Lower leg skin (tissue), 4 donors: ENCODE measurements at regions not wholly inside any gene's neighbourhood (a gene's known extent, or its start where the extent isn't known, plus 50 kb on each side); places are given as distances from the start of the nearest gene placed in this dataset.

ENCODE experiments used
- DNase-seq, 2 donors: peaks; one replicate each; pipeline ENCODE4 v3.0.0-alpha.2; 2019; ENCODE audit warnings: low spot score in 2 of 2
- H3K4me3 ChIP-seq: fragments of 200-600 bp; sonication (generic); 2 replicates; pipeline ENCODE4 v1.5.1; 2017; ENCODE audit warnings: mild to moderate bottlenecking, low read depth; ENCODE audit not compliant: poor library complexity, severe bottlenecking
- POLR2A ChIP-seq, 2 donors: fragments of 450-650 bp; IDR thresholded peaks; one replicate each; pipeline ENCODE4 v1.6.1; 2016 to 2017; ENCODE audit warnings: antibody characterized with exemption in 2 of 2, mild to moderate bottlenecking in 1 of 2, moderate library complexity in 1 of 2
- WGBS, 2 donors: methylation state at CpG; one replicate each; pipeline ENCODE4 v1.1.5; 2018; 5-methylcytosine and 5-hydroxymethylcytosine counted together
- intact Hi-C: fragments of 100-400 bp; cut with DNase I; formaldehyde crosslinking; loops from one replicate; pipeline ENCODE4 v1.15.0; 2023; ENCODE audit warnings: low total_unique reads
- TF ChIP-seq, protein P1 (sequence below), 3 donors: fragments of 450-650 bp; IDR thresholded peaks; one replicate each; pipeline ENCODE4 v1.5.1; 2016; ENCODE audit warnings: antibody characterized with exemption in 3 of 3, mild to moderate bottlenecking in 3 of 3, moderate library complexity in 2 of 3

DNA sequence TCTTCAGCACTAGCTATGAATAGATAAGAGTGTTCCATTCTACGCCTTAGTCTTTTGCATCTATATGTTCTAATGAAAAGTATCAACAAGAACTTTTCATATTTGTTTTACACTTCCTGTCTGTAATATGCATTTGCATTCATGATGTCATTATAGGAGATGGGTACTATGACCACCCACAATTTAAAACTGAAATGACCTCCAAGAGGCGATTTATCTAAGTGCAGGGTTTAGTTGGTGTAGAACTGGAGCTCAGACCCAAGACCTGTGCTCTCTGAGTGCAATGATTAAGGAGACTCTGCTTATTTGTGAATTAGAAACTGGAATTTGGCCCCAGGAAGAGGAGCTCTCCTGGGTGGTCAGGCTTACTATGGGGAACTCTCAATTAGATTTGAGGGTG, 289.1 kb downstream of the ETS1 start:
- no peak for DNase-seq
- intact Hi-C loops = no loop called here
- no peak overlapping the region for H3K4me3 ChIP-seq
- TF ChIP-seq, protein P1, sequence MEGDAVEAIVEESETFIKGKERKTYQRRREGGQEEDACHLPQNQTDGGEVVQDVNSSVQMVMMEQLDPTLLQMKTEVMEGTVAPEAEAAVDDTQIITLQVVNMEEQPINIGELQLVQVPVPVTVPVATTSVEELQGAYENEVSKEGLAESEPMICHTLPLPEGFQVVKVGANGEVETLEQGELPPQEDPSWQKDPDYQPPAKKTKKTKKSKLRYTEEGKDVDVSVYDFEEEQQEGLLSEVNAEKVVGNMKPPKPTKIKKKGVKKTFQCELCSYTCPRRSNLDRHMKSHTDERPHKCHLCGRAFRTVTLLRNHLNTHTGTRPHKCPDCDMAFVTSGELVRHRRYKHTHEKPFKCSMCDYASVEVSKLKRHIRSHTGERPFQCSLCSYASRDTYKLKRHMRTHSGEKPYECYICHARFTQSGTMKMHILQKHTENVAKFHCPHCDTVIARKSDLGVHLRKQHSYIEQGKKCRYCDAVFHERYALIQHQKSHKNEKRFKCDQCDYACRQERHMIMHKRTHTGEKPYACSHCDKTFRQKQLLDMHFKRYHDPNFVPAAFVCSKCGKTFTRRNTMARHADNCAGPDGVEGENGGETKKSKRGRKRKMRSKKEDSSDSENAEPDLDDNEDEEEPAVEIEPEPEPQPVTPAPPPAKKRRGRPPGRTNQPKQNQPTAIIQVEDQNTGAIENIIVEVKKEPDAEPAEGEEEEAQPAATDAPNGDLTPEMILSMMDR (IDR thresholded peaks at IDR 0.05) = no peak
- TF ChIP-seq POLR2A (IDR thresholded peaks at IDR 0.05) = no peak
- WGBS, 2 donors = 85 to 92% methylated on average over 2 of the region's 2 CpGs

DNA sequence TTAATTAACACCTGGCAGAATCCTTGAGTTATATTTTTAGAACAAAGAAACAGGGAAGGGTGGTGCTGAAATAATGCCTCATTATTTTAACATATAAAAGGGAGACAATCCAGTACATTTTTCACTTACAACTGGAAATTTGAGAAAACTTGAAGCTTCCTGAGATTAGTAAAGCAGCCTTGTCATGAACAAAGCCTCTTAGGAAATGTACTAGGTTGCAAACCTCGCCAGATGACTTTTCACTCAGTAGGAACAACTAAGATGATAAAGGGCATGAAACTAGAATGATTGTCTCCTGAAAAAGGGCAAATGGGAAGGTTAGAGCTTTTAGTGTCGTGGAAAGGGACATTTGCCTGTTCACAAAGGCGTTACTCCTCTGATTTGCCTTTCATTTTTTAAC, 289.6 kb downstream of the ETS1 start:
- intact Hi-C loops = no loop called here
- WGBS, 2 donors = 80 to 85% methylated on average over 3 of the region's 3 CpGs

DNA sequence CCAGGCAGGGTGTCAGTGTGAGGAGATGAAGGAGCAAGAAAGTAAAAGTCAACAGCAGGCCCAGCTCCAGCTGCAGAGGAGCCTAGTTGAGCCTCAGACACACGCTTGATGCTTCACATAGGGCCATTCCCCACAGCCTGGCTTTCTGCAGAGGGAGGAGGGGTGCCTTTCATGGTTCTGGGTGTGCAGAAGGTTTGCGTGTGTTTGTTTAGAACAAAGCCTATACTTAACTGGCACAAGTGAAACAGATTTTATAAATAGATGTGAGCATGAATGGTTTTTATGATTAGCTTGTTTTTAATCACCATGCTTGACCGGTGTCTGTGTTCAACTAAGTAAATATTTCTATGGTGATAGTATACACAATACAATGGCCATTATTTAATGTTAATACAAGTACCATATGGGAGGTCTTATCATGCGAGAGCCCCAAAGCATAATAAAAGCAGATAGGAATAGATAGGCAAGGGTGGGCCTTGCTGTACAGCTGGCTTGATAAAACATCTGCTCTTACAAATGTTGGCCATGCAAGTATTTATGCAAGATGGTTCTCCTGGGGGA, 290.2 kb downstream of the ETS1 start:
- DNase-seq = no peak
- TF ChIP-seq POLR2A (IDR thresholded peaks at IDR 0.05) = no peak
- TF ChIP-seq, protein P1 (IDR thresholded peaks at IDR 0.05) = no peak
- no peak overlapping the region for H3K4me3 ChIP-seq
- intact Hi-C loops = no loop called here
- WGBS, 2 donors = 69 to 78% methylated on average over 4 of the region's 4 CpGs

More for the DNA sequence above, 289.6 kb downstream of the ETS1 start:
- DNase-seq = no peak
- H3K4me3 ChIP-seq = no peak overlapping the region
- TF ChIP-seq, protein P1 (IDR thresholded peaks at IDR 0.05) = no peak
- no peak for TF ChIP-seq POLR2A (IDR thresholded peaks at IDR 0.05)

DNA sequence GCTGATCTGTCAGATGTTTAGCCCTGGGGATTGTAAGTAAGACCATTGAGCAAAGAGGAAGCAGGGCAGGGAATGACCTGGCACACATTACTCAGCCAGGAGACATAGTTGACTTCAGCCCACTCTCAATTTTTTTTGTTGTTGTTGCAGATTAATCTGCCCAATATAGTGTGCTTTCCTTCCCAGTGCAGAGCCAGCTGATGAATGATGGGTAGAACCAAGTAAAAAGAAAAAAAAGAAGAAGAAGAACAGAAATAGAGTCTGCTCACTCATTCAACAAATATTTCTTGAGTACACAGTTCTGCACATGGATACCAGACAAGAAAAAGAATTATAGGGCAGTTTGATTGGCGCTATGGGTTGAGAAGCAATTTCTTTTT, 292.7 kb downstream of the ETS1 start:
- intact Hi-C loops = loop anchor here (2.0 to 5.0 kb wide), 2 partner anchors 137 to 332 kb away; no protein-coding TSS in a partner anchor
- no peak overlapping the region for H3K4me3 ChIP-seq
- TF ChIP-seq, protein P1 (IDR thresholded peaks at IDR 0.05) = no peak
- no peak for TF ChIP-seq POLR2A (IDR thresholded peaks at IDR 0.05)
- DNase-seq = no peak
- WGBS, 2 donors = 84 to 93% methylated on average over 1 of the region's 1 CpG

DNA sequence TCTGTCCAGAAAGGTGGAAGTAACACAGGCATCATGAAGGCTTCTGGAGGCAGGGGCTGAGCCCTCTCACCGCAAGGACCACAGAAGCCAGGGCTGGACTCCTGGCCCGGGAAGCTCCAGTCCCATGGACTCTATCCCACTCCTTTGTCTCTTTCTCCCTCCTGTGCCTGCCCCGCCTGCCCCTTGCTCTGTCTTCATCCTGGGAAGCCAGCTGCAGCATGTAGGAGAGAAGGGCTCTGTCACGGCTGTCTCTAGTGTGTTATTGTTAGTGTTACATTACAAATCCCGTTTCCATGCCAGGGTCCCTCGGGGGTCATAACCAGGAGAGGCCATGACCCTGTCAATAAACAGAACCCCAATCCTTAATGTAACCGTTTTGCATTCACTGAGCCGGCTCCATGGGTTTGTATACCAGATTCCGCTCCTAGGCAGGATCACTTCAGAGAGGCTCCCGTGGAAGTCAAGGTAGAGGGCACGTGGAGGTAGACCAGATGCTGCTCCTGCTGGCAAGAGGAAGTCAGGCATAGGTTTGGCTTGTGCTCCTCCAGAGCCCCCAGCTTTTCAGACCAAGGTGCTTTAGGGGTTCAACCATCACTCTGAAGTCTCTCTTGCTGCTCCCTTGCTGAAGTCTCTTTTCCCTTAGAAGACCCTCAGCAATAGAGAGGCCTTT, 293.2 kb downstream of the ETS1 start:
- H3K4me3 ChIP-seq = no peak overlapping the region
- intact Hi-C loops = loop anchor here (2.0 to 5.0 kb wide), 2 partner anchors 137 to 333 kb away; no protein-coding TSS in a partner anchor
- WGBS, 2 donors = 83 to 86% methylated on average over 11 of the region's 11 CpGs
- DNase-seq = peak in 1 of 2 donors; percentile 80
- TF ChIP-seq, protein P1 (IDR thresholded peaks at IDR 0.05) = no peak
- TF ChIP-seq POLR2A (IDR thresholded peaks at IDR 0.05) = no peak
